ENCODE measurements at regions not wholly inside any gene's neighbourhood (a gene's known extent, or its start where the extent isn't known, plus 50 kb on each side); places are given as distances from the start of the nearest gene placed in this dataset.
A peak's percentile ranks its signal among the peaks of the same experiment; 100 is the strongest.

DNA sequence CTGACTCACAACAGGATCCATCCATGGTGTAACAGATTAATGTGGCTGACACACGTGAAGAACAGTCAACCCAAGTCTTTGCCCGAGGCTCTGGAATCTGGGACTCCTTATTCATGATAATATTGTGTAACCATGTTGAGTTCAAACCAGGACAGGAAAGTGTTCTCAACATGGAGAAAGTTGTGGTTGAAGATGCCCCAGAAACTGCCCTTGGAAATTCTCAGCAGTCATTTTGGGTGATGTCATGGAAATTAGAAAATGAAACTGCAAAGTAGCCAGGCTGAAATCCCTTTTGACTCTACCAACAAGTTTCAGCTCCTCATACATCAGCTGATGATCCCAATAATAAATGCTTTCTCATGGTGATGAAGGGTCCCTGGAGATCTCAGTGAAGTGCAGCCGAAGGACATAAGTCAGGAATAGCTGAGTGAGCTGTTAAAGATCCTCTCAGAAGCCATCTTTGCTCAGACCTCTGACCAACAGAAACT, 307.7 kb downstream of the TNS1 start:
- Histone ChIP-seq H2AFZ (no peak overlapping the region), H3K4me1 (ENCODE audit: insufficient read depth) (no peaks in the 10 kb centered on the region), H4K20me1 (ENCODE audit: insufficient read depth, poor library complexity, severe bottlenecking) (no peaks in the 10 kb centered on the region), H3K27ac (peak overlapping the region; percentile 56), H3K9me3 (ENCODE audit: low read depth) (no peaks in the 10 kb centered on the region), H3K9me2 (replicated peaks; ENCODE audit: insufficient read depth) (no peaks in the 10 kb centered on the region), H3K36me3 (replicated peaks; ENCODE audit: insufficient read depth, low read depth) (no peaks in the 10 kb centered on the region), H3K79me2 (no peaks in the 10 kb centered on the region), H3K4me3 (no peak overlapping the region), H3K4me2 (no peak overlapping the region), H3K27me3 (no peaks in the 10 kb centered on the region)
- WGBS (ENCODE audit: low lambda C conversion rate, missing lambda C conversion rate) = 89% methylated on average over 3 of the region's 3 CpGs
- TF ChIP-seq EZH2 (IDR thresholded peaks at IDR 0.05; ENCODE audit: borderline replicate concordance) (no peak), EZH2phosphoT487 (IDR thresholded peaks at IDR 0.05; ENCODE audit: low read depth, severe bottlenecking, unreplicated experiment) (no peak)
- TF ChIP-seq, protein P1, sequence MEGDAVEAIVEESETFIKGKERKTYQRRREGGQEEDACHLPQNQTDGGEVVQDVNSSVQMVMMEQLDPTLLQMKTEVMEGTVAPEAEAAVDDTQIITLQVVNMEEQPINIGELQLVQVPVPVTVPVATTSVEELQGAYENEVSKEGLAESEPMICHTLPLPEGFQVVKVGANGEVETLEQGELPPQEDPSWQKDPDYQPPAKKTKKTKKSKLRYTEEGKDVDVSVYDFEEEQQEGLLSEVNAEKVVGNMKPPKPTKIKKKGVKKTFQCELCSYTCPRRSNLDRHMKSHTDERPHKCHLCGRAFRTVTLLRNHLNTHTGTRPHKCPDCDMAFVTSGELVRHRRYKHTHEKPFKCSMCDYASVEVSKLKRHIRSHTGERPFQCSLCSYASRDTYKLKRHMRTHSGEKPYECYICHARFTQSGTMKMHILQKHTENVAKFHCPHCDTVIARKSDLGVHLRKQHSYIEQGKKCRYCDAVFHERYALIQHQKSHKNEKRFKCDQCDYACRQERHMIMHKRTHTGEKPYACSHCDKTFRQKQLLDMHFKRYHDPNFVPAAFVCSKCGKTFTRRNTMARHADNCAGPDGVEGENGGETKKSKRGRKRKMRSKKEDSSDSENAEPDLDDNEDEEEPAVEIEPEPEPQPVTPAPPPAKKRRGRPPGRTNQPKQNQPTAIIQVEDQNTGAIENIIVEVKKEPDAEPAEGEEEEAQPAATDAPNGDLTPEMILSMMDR (IDR thresholded peaks at IDR 0.05; ENCODE audit: poor library complexity) = no peak
- DNase-seq (ENCODE audit: low spot score) = peak; percentile 48

DNA sequence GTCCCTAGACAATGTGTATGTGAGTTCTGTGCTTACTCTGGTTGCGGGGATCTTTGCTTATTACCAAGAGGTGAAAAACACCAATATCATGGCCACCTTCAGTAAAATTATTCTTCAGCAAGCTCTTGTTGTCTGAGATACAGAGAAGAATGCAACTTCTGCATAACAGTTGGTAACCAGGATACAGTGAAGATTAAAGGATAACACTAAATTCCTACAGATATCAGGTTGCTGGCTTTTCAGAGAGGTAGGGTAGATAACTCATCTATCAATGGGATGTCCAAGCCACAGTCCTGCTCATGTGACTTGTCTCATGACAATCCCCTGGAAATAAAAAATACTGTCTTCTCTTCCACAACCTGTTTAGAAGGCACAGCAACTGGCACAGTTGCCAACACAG, 308.5 kb downstream of the TNS1 start:
- H3K4me3 ChIP-seq = no peak overlapping the region
- 100% methylated on average over 1 of the region's 1 CpG for WGBS (ENCODE audit: low lambda C conversion rate, missing lambda C conversion rate)
- H4K20me1 ChIP-seq (ENCODE audit: insufficient read depth, poor library complexity, severe bottlenecking) = no peaks in the 10 kb centered on the region
- DNase-seq (ENCODE audit: low spot score) = no peak
- no peaks in the 10 kb centered on the region for H3K9me2 ChIP-seq (replicated peaks; ENCODE audit: insufficient read depth)
- H3K9me3 ChIP-seq (ENCODE audit: low read depth) = no peaks in the 10 kb centered on the region
- H3K79me2 ChIP-seq = no peaks in the 10 kb centered on the region
- H3K4me2 ChIP-seq = no peak overlapping the region
- H3K36me3 ChIP-seq (replicated peaks; ENCODE audit: insufficient read depth, low read depth) = no peaks in the 10 kb centered on the region
- H2AFZ ChIP-seq = no peak overlapping the region
- TF ChIP-seq, protein P1 (IDR thresholded peaks at IDR 0.05; ENCODE audit: poor library complexity) = no peak
- TF ChIP-seq EZH2phosphoT487 (IDR thresholded peaks at IDR 0.05; ENCODE audit: low read depth, severe bottlenecking, unreplicated experiment) (no peak), EZH2 (IDR thresholded peaks at IDR 0.05; ENCODE audit: borderline replicate concordance) (no peak)
- no peaks in the 10 kb centered on the region for H3K4me1 ChIP-seq (ENCODE audit: insufficient read depth)
- no peaks in the 10 kb centered on the region for H3K27me3 ChIP-seq
- H3K27ac ChIP-seq = peak overlapping the region; percentile 33

DNA sequence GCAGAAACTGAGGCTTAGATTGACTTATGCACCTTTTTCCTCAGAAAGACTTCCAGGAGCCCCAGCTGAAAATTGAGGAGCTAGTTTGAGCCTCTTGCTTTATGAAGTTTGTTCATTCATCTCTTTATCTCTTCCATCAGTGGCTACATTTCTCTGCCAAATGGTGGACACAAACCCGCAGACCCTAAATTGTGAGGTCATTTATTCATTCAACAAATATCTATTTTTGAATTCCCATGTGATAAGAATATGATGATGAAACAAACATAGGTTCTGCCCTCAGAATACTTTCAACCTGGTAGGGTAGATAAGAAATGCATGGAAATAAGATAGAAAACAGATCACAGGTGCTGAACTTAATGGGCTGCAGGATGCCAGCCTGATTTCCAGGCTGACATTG, 309.4 kb downstream of the TNS1 start:
- Histone ChIP-seq H3K27ac (no peak overlapping the region), H3K27me3 (no peaks in the 10 kb centered on the region), H3K4me3 (no peak overlapping the region), H4K20me1 (ENCODE audit: insufficient read depth, poor library complexity, severe bottlenecking) (no peaks in the 10 kb centered on the region), H3K79me2 (no peaks in the 10 kb centered on the region), H3K4me2 (no peak overlapping the region), H3K9me2 (replicated peaks; ENCODE audit: insufficient read depth) (no peaks in the 10 kb centered on the region), H3K9me3 (ENCODE audit: low read depth) (no peaks in the 10 kb centered on the region), H3K4me1 (ENCODE audit: insufficient read depth) (no peaks in the 10 kb centered on the region), H3K36me3 (replicated peaks; ENCODE audit: insufficient read depth, low read depth) (no peaks in the 10 kb centered on the region), H2AFZ (no peak overlapping the region)
- TF ChIP-seq EZH2 (IDR thresholded peaks at IDR 0.05; ENCODE audit: borderline replicate concordance) (no peak), EZH2phosphoT487 (IDR thresholded peaks at IDR 0.05; ENCODE audit: low read depth, severe bottlenecking, unreplicated experiment) (no peak)
- TF ChIP-seq, protein P1 (IDR thresholded peaks at IDR 0.05; ENCODE audit: poor library complexity) = no peak
- DNase-seq (ENCODE audit: low spot score) = no peak
- WGBS (ENCODE audit: low lambda C conversion rate, missing lambda C conversion rate) = 96% methylated on average over 1 of the region's 1 CpG
